ENCODE measurements at regions not wholly inside any gene's neighbourhood (a gene's known extent, or its start where the extent isn't known, plus 50 kb on each side); places are given as distances from the start of the nearest gene placed in this dataset.

DNA sequence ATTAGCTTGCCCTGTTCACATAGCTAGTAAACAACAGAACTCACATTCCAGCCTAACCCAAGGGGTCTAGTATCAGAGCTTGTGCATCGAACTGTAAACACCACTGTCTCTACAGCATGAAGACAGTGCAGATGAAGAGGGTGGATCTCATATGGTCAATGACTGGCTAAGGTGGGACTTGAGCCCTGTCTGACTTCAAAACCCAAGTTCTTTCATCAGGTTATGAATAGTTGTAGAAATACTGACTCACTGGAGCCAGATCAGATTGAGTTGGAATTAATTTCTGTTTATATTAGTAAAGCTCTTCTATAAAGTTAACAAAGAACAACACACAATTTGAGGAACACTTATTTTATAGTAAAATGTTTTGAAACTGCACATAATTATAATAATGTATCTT is 161.7 kb upstream of the ARHGAP20 start:
- TF ChIP-seq SUZ12 (IDR thresholded peaks at IDR 0.05) (no peak), BHLHE40 (IDR thresholded peaks at IDR 0.05; ENCODE audit: borderline replicate concordance) (no peak), TARDBP (IDR thresholded peaks at IDR 0.05) (no peak), FOXA1 (IDR thresholded peaks at IDR 0.05) (no peak)
